ENCODE measurements at regions not wholly inside any gene's neighbourhood (a gene's known extent, or its start where the extent isn't known, plus 50 kb on each side); places are given as distances from the start of the nearest gene placed in this dataset.

DNA sequence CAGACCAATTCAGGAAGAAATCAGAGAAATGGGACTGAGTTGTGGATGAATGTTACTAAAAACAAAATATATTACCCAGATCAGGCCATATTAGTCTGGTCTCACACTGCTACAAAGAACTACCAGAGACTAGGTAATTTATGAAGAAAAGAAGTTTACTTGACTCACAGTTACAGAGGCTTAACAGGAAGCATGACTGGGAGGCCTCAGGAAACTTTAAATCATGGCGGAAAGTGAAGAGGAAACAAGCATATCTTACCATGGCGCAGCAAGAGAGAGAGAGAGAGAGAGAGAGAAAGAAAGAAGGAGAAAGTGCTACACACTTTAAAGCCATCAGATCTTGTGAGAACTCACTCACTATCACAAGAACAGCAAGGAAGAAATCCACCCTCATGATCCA is 636.8 kb upstream of the GRM3 start:
- Mint-ChIP-seq H3K36me3 (no peaks in the 10 kb centered on the region), H3K4me1 (no peaks in the 10 kb centered on the region), H3K27me3 (no peaks in the 10 kb centered on the region), H3K27ac (no peak overlapping the region), H3K9me3 (peaks cover 7 to 16% (median 12%) of the 10 kb centered on the region in 7 donors), H3K4me3 (no peak overlapping the region)
- DNase-seq (no peak), ATAC-seq (ENCODE audit: low read depth in 2 of 2) (no peak)

DNA sequence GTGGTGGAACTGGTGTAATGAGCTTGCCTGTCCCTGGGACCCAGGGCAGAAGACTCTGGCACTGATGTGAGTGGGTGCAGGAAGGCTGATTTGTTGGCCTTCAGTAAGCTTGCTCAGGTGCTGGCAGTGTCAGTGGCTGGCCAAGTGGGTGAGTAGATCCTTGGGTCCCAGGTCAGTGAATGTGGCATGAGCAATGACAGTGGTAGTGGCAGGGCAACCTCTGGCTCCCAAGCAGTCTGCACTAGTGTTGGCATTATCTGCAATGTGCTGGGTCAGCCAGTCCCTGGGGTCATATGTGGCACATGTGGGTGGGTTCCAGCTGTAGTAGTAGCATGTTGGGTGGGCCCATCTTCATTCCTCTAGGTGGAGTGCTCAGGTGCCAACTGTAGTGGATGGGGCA is 640.9 kb upstream of the GRM3 start:
- H3K36me3 Mint-ChIP-seq: no peaks in the 10 kb centered on the region

DNA sequence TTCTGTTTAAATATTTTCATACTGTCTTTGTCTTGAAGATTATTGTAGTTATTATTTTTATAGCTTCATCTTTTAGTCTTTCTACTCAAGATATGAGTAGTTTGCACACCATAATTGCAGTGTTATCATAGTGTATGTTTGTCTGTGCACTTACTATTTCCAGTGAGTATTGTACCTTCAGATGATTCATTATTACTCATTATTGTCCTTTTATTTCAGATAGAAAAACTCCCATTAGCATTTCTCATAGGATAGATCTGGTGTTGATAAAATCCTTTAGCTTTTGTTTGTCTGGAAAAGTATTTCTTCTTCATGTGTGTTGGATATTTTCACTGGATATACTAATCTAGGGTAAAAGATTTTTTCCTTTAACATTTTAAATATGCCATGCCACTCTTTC is 646.2 kb upstream of the GRM3 start:
- H3K27me3 Mint-ChIP-seq: no peaks in the 10 kb centered on the region

More for the DNA sequence above, 640.9 kb upstream of the GRM3 start:
- Mint-ChIP-seq H3K4me1 (no peaks in the 10 kb centered on the region), H3K27me3 (no peaks in the 10 kb centered on the region), H3K4me3 (no peak overlapping the region), H3K27ac (no peak overlapping the region), H3K9me3 (peaks cover 16 to 37% (median 26%) of the 10 kb centered on the region in 7 donors)
- ATAC-seq (ENCODE audit: low read depth in 2 of 2) (no peak), DNase-seq (no peak)

DNA sequence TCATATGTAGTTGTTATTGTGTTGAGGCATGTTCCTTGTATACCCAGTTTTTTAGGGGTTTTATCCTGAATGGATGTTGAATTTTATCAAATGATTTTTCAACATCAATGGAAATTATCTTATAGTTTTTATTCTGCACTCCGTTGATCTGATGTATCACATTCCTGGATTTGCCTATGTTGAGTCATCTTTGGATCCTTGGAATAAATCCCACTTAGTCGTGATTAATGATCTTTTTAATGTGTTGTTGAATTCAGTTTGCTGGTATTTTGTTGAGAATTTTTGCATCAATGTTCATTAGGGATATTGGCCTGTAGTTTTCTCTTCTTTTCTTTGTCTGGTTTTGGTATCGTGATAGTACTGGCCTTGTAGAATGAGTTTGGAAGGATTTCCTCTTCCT is 648.6 kb upstream of the GRM3 start:
- H3K36me3 Mint-ChIP-seq: no peaks in the 10 kb centered on the region
- no peak overlapping the region for H3K27ac Mint-ChIP-seq
- no peak overlapping the region for H3K4me3 Mint-ChIP-seq
- H3K4me1 Mint-ChIP-seq: no peaks in the 10 kb centered on the region
- H3K27me3 Mint-ChIP-seq: no peaks in the 10 kb centered on the region
- peaks cover 4 to 21% (median 10%) of the 10 kb centered on the region in 7 donors for H3K9me3 Mint-ChIP-seq
- DNase-seq (no peak), ATAC-seq (ENCODE audit: low read depth in 2 of 2) (no peak)

More for the DNA sequence above, 646.2 kb upstream of the GRM3 start:
- ATAC-seq (ENCODE audit: low read depth in 2 of 2) (no peak), DNase-seq (no peak)
- H3K4me1 Mint-ChIP-seq: no peaks in the 10 kb centered on the region
- H3K27ac Mint-ChIP-seq: no peak overlapping the region
- no peak overlapping the region for H3K4me3 Mint-ChIP-seq
- no peaks in the 10 kb centered on the region for H3K36me3 Mint-ChIP-seq
- H3K9me3 Mint-ChIP-seq: peaks cover 9 to 34% (median 24%) of the 10 kb centered on the region in 7 donors

DNA sequence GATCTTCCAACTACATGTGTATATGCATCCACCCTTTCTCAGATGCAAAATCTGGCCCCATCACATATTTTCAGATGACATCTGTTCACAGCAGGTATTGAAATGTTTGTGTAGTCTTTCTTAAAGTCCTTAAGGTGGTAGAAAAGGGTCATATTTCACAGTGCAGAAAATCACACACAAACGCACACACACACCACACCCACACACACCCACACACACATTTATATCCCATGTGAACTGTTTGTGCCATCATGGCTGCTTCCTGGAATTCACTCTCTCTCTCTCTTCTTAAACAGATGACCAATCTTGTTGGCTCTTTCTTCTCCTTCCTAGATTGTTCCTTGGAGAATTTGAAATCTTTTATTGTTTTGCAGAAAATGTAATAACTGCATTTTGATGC is 663.0 kb upstream of the GRM3 start:
- DNase-seq (no peak), ATAC-seq (ENCODE audit: low read depth in 2 of 2) (no peak)
- Mint-ChIP-seq H3K4me1 (no peaks in the 10 kb centered on the region), H3K27me3 (no peaks in the 10 kb centered on the region), H3K4me3 (no peak overlapping the region), H3K27ac (no peak overlapping the region), H3K36me3 (no peaks in the 10 kb centered on the region), H3K9me3 (peaks cover 0 to 4% (median 0%) of the 10 kb centered on the region in 7 donors)

DNA sequence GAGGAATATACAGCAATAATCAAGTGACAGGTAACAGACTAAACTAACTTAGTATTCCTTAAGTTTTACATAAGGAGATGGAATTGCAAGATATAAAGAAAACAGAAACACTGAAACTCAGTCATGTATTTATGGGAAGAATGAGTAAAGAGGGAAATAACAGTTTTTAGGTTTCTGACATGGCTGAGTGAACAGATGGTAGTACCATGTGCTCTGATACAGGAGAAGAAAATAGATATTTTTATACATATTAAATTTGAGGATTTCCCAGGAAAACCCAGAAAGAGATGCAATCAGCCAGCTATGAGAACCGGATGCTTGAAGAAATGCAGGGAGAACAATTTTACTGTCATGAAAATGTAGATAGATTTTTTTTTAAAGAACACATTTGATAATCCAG is 669.5 kb upstream of the GRM3 start:
- Mint-ChIP-seq H3K36me3 (no peaks in the 10 kb centered on the region), H3K4me1 (no peaks in the 10 kb centered on the region), H3K27ac (no peak overlapping the region), H3K9me3 (peaks cover 0 to 4% (median 0%) of the 10 kb centered on the region in 7 donors), H3K4me3 (no peak overlapping the region), H3K27me3 (no peaks in the 10 kb centered on the region)
- ATAC-seq (ENCODE audit: low read depth in 2 of 2) (no peak), DNase-seq (no peak)

DNA sequence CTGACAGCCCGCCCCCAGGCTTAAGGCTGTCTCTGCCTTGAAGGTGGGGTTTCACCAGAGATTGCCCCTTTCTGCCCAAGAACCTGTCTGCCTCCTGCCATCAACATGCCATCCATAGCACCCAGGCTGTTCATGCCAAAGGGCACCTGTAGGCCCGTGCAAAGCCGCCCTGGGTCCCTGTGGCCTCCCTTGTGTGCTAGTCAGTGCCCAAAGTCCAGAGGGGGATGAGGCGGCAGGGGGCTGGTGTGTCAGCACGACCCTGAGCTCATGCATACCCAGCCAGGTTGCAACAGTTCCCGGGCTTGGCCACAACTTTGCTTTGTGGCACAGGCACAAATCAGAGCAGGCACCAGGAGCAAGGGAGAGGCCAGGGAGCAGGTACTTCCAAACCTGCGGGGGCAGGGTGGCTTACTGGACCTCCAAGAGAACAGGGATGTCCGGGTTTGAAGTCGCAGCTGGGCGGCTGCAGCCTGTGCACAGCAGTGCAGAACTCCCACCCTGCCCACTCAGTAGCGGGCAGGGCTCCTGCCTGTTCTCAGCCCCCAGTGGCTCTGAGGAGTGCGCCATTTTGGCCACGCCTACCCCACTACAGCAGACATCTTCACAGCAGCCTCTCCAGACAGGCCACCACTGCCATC is 671.1 kb upstream of the GRM3 start:
- Mint-ChIP-seq H3K9me3 (no peaks in the 10 kb centered on the region), H3K4me3 (no peak overlapping the region), H3K4me1 (no peaks in the 10 kb centered on the region), H3K36me3 (no peaks in the 10 kb centered on the region), H3K27ac (no peak overlapping the region), H3K27me3 (no peaks in the 10 kb centered on the region)
- DNase-seq (no peak), ATAC-seq (ENCODE audit: low read depth in 2 of 2) (no peak)

DNA sequence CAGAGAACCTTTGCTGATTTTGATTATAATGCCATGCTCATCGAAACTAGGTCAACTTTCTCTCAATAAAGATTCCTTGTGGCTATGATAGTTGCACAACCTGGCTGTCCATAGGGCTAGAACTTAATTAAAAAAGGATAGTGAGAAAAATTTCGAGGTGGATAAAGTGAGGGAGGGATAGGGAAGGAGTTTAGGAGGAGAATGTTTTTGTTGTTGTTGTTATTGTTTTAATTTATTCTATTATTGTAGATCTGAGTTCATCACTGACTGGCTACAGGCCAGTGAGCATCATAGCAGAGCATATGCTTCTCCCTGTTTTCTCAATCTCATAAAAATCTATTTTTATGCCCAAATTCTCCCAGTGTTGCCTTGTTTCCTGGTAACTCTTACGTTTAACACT is 688.7 kb upstream of the GRM3 start:
- ATAC-seq (ENCODE audit: low read depth in 2 of 2) (no peak), DNase-seq (no peak)
- H3K4me3 Mint-ChIP-seq: no peak overlapping the region
- no peaks in the 10 kb centered on the region for H3K4me1 Mint-ChIP-seq
- H3K27ac Mint-ChIP-seq: no peak overlapping the region
- H3K27me3 Mint-ChIP-seq: no peaks in the 10 kb centered on the region
- H3K9me3 Mint-ChIP-seq: peaks cover 0 to 10% (median 5%) of the 10 kb centered on the region in 7 donors
- H3K36me3 Mint-ChIP-seq: no peaks in the 10 kb centered on the region

DNA sequence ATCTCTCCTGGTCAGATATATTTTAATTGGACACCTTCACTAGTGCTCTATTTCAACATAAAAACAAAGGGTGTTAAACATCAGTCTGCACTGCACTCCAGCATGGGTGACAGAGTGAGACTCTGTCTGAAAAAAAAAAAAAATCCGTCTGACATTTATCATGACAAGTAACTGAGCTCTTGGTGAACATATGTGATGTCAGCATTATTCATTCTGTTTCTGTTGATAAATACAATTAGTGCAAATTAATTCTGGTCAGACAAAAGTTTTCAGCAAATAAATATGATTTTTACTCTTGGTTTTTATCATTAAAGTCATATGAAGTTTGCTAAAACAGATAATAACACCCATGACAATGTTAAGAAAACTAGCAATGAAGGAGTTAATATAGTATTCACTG is 692.8 kb upstream of the GRM3 start:
- Mint-ChIP-seq H3K36me3 (no peaks in the 10 kb centered on the region), H3K27me3 (no peaks in the 10 kb centered on the region), H3K4me3 (no peak overlapping the region), H3K9me3 (peaks cover 9 to 34% (median 15%) of the 10 kb centered on the region in 7 donors), H3K27ac (no peak overlapping the region), H3K4me1 (no peaks in the 10 kb centered on the region)
- ATAC-seq (ENCODE audit: low read depth in 2 of 2): no peak
- DNase-seq: no peak

DNA sequence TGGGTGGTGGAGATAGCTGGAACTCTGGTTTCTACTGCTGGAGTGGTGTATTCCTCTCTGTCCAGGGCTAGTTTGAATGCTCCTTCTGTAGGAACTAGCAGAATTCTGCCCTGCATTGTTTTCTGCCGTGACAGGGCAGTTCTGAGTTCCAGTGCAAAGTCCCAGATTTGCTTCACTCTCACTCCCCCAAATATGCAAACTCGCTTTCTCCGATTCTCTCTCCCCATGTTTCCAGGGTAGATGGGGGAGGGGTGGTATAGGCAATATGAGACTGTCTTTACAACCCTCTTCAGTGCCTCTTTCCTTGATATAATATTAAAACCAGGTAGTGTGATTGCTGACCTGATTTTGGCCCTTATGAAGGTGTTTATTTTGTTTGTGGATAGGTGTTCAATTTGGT is 693.3 kb upstream of the GRM3 start:
- H3K4me3 Mint-ChIP-seq: no peak overlapping the region
- no peaks in the 10 kb centered on the region for H3K36me3 Mint-ChIP-seq
- no peak overlapping the region for H3K27ac Mint-ChIP-seq
- ATAC-seq (ENCODE audit: low read depth in 2 of 2): no peak
- peaks cover 9 to 34% (median 15%) of the 10 kb centered on the region in 7 donors for H3K9me3 Mint-ChIP-seq
- DNase-seq: no peak
- H3K27me3 Mint-ChIP-seq: no peaks in the 10 kb centered on the region
- no peaks in the 10 kb centered on the region for H3K4me1 Mint-ChIP-seq

DNA sequence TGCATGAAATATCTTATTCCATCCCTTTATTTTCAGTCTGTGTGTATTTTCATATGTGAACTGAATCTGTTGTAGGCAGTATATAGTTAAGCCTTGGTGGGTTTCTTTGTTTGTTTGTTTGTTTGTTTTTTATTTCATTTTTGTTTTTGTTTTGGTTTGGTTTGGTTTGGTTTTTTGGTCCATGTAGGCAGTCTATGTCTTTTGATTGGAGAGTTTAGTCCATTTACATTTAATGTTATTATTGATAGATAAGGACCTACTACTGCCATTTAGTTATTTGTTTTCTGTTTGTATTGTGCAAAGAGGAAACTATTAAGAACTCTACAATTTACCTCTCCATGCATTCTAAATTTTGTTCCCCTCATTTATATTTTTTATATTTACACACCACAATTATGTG is 695.9 kb upstream of the GRM3 start:
- no peaks in the 10 kb centered on the region for H3K36me3 Mint-ChIP-seq
- peak overlapping the region in 1 of 6 donors; percentile 84 for H3K27ac Mint-ChIP-seq
- ATAC-seq (ENCODE audit: low read depth in 2 of 2): no peak
- peaks cover 9 to 34% (median 15%) of the 10 kb centered on the region in 7 donors for H3K9me3 Mint-ChIP-seq
- no peak overlapping the region for H3K4me3 Mint-ChIP-seq
- H3K4me1 Mint-ChIP-seq: no peaks in the 10 kb centered on the region
- DNase-seq: no peak
- no peaks in the 10 kb centered on the region for H3K27me3 Mint-ChIP-seq

DNA sequence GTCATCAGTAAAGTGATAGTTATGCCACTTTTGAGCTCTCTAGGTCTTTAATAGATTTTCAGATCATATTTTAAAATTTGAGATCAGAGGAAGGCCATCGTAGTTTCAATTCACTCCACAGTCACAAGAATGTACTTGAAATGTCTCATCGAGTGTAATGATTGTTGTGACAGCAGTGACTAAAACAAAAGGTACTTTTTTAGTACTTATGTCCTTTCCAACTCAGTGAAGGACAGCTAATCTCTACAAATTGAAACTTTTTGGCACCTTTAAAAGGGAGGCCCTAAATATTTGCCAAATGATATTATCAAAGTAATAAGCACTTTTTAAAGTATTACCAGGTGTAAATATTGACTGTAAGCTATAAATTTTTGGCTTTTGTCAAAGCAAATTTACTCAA is 702.9 kb upstream of the GRM3 start:
- Mint-ChIP-seq H3K27me3 (no peaks in the 10 kb centered on the region), H3K9me3 (peaks cover 0 to 9% (median 2%) of the 10 kb centered on the region in 7 donors), H3K4me1 (no peaks in the 10 kb centered on the region), H3K36me3 (no peaks in the 10 kb centered on the region), H3K27ac (no peak overlapping the region), H3K4me3 (no peak overlapping the region)
- ATAC-seq (ENCODE audit: low read depth in 2 of 2): no peak
- DNase-seq: no peak

DNA sequence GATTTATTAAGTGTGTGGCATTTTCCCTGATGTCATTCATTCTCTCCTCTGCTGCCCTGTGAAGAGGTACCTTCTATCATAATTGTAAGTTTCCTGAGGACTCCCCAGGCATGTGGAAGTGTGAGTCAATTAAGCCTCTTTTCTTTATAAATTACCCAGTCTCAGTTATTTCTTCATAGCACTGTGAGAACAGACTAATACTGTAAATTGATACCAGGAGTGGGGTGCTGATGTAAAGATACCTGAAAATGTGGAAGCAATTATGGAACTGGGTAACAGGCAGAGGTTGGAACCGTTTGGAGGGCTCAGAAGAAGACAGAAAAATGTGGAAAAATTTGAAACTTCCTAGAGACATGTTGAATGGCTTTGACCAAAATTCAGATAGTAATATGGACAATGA is 711.8 kb upstream of the GRM3 start:
- no peaks in the 10 kb centered on the region for H3K36me3 Mint-ChIP-seq
- H3K4me1 Mint-ChIP-seq: no peaks in the 10 kb centered on the region
- no peaks in the 10 kb centered on the region for H3K27me3 Mint-ChIP-seq
- peaks cover 6 to 15% (median 10%) of the 10 kb centered on the region in 7 donors for H3K9me3 Mint-ChIP-seq
- no peak overlapping the region for H3K27ac Mint-ChIP-seq
- ATAC-seq (ENCODE audit: low read depth in 2 of 2): no peak
- no peak for DNase-seq
- H3K4me3 Mint-ChIP-seq: no peak overlapping the region

DNA sequence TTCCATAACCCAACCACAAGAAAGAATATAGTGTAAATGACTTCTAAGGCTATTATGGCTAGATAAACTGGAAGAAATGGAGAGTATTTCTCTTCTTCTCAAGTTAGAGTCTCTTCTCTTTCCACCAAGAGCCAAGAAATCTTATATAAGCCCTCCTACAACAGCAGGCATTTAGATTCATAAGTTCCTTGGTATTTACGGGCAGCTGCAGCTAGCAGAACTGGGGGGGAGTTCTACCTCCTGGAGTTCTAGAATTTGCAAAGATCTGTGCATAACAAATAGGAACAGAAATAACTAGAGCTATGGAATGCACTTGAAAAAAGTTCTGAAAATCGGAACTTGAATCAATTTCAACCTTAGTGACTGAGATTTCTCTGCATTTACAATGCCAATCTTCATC is 715.2 kb upstream of the GRM3 start:
- Mint-ChIP-seq H3K27me3 (no peaks in the 10 kb centered on the region), H3K4me1 (no peaks in the 10 kb centered on the region), H3K4me3 (no peak overlapping the region), H3K27ac (no peak overlapping the region), H3K9me3 (peaks cover 4 to 10% (median 7%) of the 10 kb centered on the region in 7 donors), H3K36me3 (no peaks in the 10 kb centered on the region)
- no peak for DNase-seq
- ATAC-seq (ENCODE audit: low read depth in 2 of 2): no peak

DNA sequence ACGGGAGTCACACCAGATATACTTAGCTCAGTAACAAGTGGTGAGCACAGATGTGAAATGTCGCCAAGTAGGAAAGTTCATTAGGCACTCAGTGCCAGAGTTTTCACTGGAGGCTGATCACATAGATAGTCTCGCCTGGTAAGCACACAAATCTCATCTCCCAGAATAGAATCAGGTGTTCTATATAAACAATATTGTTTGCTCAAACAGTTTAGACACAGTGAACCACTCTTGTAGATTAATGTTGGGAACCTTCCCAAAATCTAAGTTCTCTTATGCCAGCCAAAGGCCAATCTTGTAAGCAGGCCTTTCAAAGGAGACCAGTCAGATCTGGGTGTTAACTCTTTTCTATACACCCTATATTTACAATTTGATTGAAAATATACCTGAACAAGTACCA is 716.5 kb upstream of the GRM3 start:
- ATAC-seq (ENCODE audit: low read depth in 2 of 2) (no peak), DNase-seq (no peak)
- Mint-ChIP-seq H3K9me3 (peaks cover 0 to 10% (median 5%) of the 10 kb centered on the region in 7 donors), H3K4me3 (no peak overlapping the region), H3K27ac (no peak overlapping the region), H3K27me3 (no peaks in the 10 kb centered on the region), H3K4me1 (no peaks in the 10 kb centered on the region), H3K36me3 (no peaks in the 10 kb centered on the region)
